NCI-H1105 (cell line): ENCODE measurements at regions not wholly inside any gene's neighbourhood (a gene's known extent, or its start where the extent isn't known, plus 50 kb on each side); places are given as distances from the start of the nearest gene placed in this dataset.

Source experiments
- DNase-seq: peaks from one replicate; lab custom pipeline; 2025; lab: John Stamatoyannopoulos, UW

DNA sequence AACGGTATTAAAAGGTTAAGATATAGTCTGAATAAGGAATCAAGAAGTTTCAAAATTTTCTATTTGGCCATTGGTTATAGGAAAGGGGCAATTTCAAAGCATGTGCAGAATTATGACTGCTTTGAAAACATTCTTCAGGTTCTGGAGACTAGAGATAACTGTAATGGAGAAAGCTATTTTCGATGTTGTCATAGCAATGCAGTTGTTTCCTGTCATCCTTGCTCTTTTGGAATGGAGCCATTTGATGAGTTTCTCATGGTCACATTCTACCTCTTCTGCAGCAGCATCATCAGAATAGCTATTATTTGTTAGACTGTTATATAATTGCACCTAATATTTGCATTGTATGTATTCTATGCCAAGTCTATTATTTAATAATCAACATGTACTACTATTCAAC, 368.2 kb upstream of the NR3C2 start:
- DNase-seq: no peak

DNA sequence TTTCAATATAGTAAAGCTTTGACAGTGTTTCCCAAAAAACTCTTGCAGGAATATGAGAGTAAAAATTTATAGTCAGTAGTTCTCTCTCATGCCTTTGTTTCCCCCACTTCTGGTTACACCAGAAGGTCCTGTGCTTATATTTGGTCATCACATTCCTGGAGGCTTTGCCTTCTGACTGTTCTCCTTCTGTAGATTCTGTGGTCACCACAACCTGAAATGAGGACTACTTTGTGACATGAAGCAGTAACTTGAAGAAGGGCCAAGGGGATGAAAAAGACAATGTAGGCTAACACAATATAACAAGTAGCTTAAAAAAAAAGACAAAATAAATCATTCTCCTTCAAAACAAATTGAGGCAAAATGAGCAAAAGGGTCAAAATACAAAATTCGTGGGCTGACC, 366.2 kb upstream of the NR3C2 start:
- DNase-seq: no peak

DNA sequence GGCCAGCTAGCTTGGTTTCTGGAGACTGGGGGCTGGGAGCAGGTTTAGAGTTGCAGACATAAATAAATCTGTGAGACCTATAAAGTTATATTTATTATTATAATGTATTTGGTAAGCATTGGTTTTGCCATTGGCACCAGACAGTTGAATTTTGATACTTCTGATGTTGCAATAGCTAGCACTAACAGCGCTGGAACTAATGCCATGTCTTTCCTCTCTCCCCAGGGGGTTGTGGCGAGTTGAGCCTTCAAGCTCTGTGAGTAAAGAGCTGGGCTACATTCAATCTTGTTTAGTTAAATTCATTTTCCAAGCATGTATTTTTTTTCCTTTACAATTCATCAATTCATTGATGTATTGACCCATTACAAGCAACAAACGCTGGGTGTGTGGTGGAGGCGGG, 358.7 kb upstream of the NR3C2 start:
- DNase-seq: no peak

DNA sequence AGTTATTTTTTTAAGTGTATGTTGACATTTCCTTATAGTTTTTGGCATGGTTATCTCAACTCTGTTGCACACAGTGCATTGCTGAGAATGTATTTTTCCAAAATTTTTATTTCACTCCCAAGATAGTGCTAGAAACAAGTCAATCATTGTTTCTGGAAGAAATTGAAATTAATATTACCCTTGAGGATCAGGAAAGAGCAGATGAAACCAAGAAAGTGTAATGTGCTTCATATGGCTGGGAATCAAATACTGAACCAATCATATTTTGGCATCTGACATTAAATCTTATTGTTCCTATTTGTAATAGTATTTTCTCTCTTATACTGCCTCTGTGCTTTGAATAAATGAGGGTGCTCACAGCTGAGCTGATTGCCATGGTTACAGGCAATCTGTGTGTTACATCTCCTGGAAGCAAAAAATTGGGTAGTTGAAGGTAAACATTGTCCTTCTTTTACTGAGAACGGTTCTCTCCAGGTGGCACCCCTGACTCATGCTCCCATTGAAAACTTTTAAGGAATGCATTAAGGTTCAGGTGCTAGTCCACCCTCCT, 358.2 kb upstream of the NR3C2 start:
- no peak for DNase-seq

DNA sequence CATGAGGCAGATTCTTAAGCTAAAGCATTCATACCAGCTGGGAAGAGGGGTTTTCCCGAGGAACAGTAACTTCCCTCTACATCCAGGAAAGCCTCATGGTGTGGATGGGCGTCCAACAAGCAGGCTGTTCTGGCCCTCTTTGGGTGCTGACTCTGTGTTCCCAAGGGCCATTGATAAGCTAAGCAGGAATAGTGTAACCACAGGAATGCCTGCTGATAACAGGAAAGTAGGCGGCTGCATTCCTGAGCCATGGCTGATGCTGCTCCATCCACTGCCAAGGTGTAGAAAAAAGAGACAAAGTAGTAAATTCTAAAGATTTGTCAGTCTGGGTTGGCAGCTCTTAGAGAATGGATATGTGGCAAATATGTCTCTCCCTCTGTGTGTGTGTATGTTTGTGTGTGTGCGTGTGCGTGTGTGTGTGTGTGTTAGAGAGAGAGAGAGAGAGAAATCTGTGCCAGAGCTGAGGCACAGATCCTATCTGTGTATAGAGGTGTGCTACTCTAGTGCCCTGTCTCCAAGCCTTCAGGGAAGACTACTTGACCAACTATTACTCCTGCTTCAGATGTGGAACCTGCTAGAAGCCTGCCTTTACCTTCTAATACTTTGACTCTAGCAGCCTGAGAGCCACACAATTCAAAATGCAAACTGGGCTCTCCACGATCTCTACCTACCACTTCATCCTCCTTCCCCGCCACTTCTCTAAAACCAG, 353.1 kb upstream of the NR3C2 start:
- no peak for DNase-seq

DNA sequence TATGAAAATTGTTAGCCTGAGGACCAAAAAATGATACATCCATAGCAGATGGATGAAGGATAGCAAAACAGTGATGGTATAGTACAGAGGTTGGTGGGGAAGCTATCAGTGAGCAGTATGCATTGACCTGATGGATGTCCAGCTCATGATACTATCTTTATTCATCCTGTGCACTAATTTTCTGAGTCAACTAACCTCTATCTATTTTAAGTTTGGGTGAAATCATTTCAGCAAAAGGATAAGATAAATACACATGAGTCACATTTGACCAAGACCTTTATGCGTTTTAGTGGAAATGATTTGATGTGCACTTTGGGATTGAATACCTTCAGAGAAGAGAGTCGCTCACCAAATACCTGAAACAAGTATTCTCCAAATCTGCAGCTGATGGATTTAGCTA, 351.0 kb upstream of the NR3C2 start:
- DNase-seq: no peak

DNA sequence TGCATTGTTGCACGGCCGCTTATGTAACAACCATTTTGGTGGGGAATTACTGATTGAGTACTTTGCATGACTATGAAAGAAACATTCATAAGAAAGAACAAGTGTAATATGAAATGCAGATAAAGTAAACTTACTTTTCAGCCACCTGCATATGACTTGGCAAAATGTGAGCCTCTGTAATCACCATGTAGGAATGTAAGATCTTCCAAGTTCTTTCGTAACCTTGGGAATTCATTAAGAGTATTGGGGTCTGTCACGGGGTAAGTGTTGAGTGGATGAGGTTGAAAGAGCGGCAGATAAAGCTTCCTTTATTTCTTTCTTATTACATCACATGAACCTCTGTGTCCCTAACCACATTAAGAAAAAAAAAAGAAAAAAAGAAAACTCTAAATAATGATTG, 348.5 kb upstream of the NR3C2 start:
- DNase-seq: no peak

DNA sequence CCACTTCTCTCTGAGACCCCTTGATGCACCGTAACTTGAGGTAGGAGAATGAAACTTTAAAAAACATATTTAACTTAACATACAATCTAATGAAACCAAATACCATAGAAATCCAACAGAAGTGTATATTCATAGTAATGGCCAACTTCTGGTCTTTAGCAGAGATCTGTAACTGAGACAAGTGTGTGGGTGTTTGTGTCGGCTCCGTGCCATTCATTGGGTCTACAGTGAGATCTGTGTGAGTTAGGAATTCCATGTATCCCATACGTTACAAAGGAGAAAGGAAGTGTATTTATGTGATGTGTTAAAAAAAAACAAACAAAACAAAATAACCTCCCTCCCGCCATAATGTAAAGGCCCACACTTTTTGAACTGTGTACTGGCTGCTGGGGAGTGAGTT, 348.0 kb upstream of the NR3C2 start:
- no peak for DNase-seq

DNA sequence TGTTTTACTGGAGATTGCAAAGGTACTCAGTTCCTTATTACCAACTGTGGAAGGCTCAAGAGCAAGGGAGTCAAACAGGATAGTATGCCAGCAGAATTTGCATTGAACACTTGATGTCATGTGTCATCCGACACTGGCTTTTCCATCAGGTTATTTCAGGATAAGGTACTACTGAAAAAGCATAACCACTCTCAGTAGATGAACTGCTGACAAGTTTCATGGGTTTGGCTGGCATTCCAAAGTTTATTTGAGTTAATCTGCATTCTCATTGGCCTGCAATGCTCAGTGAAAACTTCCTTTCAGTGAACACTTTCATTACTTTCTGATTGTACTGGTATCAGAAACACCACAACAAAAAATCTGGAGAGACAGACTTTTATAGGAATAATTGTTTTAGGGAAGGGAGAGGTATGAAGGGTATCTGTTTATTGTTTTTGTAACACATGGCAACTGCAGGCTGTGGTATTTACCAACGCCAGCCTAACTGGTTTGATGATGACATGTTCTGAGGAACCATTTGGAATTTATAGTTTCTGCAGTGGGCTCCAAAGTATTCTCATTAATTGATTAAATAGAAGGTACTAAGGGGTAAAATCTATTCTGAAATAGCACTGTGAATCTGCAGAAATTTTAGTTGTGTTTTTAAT, 345.7 kb upstream of the NR3C2 start:
- DNase-seq: no peak

DNA sequence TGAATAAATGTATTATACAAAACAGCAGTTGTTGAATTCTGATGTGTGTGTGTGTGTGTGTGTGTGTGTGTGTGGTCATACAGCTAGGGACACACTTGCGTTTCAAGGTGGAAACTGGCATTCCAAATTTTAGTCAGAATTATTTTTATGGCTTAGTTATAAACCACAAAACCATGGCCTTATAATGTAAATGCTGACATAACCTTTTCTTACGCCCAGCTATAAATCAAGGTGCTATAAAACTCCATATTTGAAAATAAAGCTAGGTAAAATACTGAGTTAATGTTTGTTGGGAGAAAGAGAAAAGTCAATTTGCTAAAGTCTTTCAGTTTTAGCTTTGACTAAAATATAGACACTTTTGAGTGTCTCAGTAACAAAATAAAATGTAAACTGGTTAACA, 345.1 kb upstream of the NR3C2 start:
- no peak for DNase-seq

DNA sequence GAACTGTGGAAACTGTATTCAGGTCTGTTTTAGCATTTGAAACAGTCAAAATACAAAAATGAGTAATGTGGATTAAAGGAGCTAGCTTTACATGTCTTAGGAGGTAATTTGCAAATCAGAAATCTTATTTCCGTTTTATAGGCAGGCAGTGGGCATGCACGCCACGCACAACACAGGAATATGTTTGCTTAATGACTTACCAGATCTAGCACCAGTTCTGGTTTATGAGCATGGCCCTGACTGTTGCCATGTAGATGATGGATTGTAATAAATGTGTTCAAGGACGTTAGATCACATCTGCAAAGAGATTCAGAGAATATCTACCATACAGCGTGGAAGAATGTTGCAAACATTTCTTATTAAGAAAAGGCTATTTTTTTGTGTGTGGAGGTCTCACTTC, 344.5 kb upstream of the NR3C2 start:
- DNase-seq: no peak

DNA sequence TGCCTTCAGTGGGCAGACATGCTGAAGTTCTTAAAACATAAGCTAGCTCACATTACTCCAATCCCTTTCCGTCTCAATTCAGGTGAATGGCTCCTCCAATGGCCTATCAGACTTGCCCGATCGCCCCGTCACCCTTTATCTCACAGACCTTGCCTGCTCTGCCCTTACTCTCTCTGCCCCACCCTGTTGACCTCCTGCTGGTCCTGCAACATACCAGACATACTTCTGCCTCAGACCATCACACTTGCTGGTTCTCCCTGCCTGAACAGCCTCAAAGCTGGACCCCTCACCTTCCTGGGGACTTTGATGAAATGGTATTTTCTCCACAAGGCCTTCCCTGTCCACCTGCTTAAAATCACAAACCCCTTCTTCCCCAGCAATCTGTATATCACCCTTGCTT, 340.1 kb upstream of the NR3C2 start:
- no peak for DNase-seq

DNA sequence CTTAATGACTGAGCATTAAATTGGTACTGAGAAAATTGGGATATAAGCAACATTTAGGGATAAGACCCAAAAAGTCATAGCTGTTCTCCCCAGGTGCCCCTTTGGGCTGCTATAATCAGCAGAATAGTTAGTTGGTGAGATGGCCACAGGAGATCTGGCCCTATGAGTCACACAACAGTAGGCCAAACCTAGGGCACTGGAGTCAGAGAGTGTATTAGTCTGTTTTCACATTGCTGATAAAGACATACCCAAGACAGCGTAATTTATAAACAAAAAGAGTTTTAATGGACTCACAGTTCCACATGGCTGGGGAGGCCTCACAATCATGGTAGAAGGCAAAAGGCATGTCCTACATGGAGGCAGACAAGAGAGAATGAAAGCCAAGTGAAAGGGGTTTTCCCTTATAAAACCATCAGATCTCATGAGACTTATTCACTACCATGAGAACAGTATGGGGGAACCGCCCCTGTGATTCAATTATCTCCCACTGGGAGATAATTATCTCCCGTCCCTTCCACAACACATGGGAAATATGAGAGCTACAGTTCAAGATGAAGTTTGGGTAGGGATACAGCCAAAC, 338.3 kb upstream of the NR3C2 start:
- DNase-seq: no peak

DNA sequence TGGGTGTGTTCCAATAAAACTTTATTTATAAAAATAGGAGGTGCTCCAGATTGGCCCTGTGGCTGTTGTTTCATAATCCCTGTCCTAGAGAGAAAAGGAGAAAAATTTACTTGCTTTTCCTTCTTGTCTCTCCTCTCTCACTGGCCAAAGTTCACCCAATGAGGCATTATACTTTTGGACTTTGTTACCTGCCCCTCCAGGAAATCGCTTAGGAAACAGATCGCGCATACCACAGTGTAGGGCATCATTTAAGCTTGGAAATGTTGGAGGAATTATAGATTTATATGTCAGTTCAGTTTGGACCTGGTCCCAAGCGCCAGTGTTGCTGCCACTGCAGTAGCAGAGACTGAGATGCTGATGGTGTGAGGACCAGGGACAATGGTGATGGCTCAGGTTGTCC, 337.6 kb upstream of the NR3C2 start:
- no peak for DNase-seq

DNA sequence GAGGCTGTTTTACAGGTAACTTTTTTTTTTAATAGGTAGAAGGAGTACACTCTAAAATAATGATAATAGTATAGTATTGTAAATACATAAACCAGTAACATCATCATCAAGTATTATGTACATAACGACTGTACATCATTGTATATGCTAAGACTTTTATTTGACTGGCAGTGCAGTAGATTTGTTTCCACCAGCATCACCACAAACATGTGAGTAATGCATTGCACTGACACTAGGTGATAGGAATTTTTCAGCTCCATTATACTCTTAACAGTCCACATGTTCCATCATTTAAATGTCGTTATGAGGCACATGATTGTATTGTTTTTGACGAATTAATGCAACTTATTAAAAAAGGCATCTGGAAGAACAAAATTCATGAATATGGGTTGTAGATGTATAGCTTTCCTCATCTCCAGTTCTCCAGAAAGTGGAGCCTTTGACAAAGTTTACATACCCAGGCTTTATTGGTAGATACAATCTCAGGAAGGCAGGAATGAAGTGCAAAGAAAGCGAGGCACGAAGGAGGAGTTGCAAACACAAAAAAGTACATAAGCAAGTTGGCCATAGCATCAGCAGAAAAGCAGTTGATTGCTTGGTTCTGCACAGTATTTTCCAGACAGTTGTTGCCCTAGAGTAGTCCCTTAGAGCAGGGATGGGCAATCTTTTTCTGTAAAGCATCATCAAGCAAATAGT, 336.9 kb upstream of the NR3C2 start:
- DNase-seq: no peak

DNA sequence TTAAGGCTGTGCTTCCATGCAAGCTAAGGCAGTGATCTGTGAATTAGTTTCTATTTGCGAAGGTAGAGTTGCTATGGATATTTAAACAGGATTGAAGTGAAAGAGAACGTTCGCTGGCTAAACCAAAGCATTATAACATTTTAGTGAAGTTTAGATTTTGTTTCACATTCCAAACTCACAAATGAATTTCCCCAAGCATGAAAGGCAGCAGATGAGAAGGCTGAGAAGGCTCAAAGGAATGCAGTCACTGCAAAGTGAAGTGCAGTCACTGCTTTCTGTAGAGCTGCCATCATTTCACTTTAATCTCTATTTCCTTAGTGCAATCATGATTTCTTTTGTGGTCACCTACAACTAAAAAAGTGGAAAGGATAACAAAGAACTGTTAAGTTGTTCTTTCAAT, 334.7 kb upstream of the NR3C2 start:
- no peak for DNase-seq

DNA sequence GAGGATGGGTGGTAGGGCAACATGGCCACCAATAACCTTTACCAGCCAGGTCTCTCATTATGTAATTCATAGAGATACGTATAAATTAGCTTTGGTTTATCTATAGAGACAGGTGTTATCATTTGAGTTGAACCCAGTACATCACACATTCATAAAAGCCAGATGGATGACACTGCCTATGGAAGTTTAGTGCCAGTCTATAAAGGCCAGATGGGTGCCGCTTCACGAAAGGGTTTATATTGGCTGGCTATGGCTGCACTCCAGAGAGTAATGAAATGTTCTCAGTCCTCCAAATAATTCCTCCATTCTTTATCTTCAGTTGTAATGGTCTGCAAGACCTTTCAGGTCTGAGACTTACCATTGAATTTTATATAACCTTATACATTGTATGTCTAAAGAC, 331.9 kb upstream of the NR3C2 start:
- DNase-seq: no peak

DNA sequence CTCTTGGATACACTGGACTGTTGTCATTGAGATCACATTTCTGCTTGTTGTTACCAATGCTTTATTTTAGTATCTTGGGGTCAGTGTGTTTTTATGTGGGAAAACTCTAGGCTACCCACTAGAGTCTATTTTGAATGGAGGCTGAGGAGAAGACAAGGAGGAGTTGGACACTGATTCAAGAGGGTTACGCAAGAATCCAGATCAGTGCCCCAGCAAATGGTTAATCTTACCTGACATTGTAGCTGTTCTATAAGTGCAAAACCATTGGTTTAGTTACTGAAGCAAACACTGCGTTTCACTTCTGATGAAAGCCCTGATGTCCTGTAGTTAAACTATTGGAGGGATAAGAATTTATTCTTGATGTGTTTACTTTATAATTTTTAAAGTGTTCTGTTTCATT, 331.1 kb upstream of the NR3C2 start:
- no peak for DNase-seq

DNA sequence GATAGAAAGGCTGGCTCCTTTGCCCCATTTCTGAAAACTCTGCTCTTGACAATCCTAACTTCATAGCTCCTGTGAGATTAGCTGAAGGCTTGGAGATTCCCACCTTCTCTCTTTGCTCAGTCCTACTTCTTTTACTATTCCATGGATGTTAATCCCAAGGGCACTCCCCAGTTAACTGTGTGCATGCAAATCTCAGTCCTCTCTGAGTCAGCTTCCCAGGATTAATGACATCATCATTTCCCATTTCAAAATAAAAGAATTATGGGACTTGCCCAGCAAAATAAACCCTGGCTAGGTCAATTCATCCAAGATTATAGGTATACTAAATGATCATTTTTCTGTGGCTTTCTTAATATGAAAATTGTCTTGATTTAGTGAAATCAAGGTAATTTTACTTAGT, 328.6 kb upstream of the NR3C2 start:
- DNase-seq: no peak

DNA sequence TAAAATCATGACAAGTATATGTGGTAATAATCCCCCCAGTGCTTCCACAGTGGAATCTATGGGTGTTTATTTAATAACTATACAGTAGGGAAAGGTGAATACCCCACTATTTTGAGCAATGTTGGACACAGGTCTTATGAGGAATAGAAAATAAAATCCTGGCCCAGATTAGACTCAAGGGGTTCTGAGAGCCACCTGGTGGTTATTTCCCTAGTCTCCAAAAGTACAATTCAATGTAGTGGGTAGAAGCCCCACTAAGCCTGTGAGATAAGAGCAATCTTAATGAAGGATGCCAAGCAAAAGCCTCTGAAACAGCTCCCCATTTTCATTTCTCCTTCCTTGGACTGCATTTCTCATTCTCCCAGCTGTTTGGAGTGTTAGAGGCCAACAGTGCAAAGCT, 328.2 kb upstream of the NR3C2 start:
- no peak for DNase-seq

DNA sequence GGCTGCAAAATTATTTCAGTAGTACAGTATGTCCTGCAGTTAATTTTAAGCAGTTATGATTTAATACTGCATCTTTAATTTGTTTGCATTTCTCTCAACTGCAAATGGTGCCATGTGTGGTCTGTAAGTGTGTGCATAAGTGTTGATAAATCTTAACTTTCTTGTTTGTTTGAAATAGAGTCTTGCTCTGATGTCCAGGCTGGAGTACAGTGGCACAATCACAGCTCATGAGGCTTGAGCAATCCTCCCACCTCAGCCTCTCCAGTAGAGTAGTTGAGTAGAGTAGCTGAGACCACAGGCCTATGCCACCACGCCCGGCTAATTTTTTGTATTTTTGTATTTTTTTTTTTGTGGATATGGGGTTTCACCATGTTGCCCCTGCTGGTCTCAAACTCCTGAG, 322.5 kb upstream of the NR3C2 start:
- DNase-seq: no peak

DNA sequence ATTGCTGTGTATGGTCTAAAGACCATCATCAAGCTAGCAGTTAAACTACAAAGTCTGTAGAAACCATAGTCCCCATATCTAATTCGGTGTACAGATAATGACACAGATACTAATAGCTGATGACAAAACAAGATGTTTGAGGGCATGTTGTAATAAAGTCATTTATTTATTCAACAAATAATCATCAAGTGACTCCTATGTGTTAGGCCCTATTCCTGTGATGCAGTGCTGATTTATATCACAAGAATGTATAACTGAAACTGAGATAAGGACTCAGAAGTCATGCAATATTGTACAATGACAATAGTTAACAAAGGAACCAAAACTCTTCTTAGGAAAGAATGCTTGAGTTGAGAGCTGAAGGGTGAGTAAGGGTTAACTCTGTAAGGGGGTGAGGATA, 315.0 kb upstream of the NR3C2 start:
- DNase-seq: no peak

DNA sequence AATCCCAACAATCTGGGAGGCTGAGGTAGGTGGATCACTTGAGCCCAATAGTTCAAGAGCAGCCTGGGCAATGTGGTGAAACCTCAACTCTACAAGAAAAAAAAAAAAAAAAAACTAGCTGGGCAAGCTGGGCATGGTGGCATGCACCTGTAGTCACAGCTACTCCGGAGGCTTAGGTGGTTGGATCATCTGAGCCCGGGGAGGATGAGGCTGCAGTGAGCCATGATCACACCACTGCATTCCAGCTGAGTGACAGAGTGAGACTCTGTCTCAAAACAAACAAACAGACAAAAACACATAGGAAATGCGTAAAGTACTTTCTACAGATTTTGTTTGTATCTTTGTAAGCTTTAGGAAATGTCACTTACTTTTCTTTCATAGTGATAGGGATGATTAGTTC, 307.2 kb upstream of the NR3C2 start:
- no peak for DNase-seq
